Vagina (tissue), 2 donors: ENCODE measurements at regions not wholly inside any gene's neighbourhood (a gene's known extent, or its start where the extent isn't known, plus 50 kb on each side); places are given as distances from the start of the nearest gene placed in this dataset.

Source experiments
- POLR2A ChIP-seq, 2 donors: fragments of 450-650 bp; IDR thresholded peaks; one replicate each; pipeline ENCODE4 v1.6.1; 2017; ENCODE audit warnings: antibody characterized with exemption in 2 of 2, mild to moderate bottlenecking in 2 of 2, moderate library complexity in 2 of 2
- POLR2AphosphoS5 ChIP-seq, 2 donors: sonication (generic); formaldehyde crosslinking; IDR thresholded peaks; one replicate each; pipeline ENCODE4 v1.9.0; 2017; ENCODE audit warnings: antibody characterized with exemption in 2 of 2, mild to moderate bottlenecking in 2 of 2, low read depth in 1 of 2; ENCODE audit not compliant: insufficient read depth in 1 of 2
- TF ChIP-seq, protein P1 (sequence below), 3 experiments: fragments of 450-650 bp in 2 of 3; fragments of 200-600 bp in 1 of 3; sonication (generic) in 1 of 3; IDR thresholded peaks; one replicate each; pipeline ENCODE4 v1.5.1; 2017 to 2019; ENCODE audit warnings: antibody characterized with exemption in 3 of 3, mild to moderate bottlenecking in 2 of 3, moderate library complexity in 2 of 3

DNA sequence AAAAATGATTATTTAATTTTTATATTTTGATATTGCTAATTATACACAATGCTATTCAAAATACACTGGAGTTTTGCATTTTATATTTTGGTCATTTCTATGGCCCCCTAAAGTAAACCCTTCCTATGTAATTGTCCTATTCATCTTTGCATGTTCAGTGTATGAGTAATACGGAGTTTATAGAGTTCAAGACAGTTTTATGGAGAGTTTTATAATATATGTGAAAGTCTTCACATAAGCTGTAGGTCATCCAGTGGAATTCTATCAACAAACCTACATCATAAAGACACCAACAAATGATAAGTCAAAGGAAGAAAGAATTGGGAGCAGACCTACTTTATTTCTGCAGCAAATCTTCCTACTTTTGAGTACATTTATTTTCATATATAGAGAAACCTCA lies 1200.4 kb upstream of the EPHA6 start:
- TF ChIP-seq, protein P1, sequence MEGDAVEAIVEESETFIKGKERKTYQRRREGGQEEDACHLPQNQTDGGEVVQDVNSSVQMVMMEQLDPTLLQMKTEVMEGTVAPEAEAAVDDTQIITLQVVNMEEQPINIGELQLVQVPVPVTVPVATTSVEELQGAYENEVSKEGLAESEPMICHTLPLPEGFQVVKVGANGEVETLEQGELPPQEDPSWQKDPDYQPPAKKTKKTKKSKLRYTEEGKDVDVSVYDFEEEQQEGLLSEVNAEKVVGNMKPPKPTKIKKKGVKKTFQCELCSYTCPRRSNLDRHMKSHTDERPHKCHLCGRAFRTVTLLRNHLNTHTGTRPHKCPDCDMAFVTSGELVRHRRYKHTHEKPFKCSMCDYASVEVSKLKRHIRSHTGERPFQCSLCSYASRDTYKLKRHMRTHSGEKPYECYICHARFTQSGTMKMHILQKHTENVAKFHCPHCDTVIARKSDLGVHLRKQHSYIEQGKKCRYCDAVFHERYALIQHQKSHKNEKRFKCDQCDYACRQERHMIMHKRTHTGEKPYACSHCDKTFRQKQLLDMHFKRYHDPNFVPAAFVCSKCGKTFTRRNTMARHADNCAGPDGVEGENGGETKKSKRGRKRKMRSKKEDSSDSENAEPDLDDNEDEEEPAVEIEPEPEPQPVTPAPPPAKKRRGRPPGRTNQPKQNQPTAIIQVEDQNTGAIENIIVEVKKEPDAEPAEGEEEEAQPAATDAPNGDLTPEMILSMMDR (IDR thresholded peaks at IDR 0.05), result no peak
- TF ChIP-seq POLR2A (IDR thresholded peaks at IDR 0.05), result no peak
- no peak for TF ChIP-seq POLR2AphosphoS5 (IDR thresholded peaks at IDR 0.05; ENCODE audit: insufficient read depth in 1 of 2, low read depth in 1 of 2)
